HG02798 (cell line): ENCODE measurements at regions not wholly inside any gene's neighbourhood (a gene's known extent, or its start where the extent isn't known, plus 50 kb on each side); places are given as distances from the start of the nearest gene placed in this dataset.
"Not testable (repeated sequence)": the region's sequence is repeated elsewhere in the genome, so short reads cannot be mapped to it uniquely, and the experiment has no call there.

Experiments
- ATAC-seq: cut with Tn5 transposase; IDR thresholded peaks from one replicate; pipeline ENCODE4 v1.9.1; 2021; ENCODE audit warnings: mild to moderate bottlenecking; ENCODE audit not compliant: unreplicated experiment, poor library complexity

- no peak for ATAC-seq
Observed at GRCh38 chr1:168424281-168424680, 119.5 kb downstream of the XCL2 start.

- no peak for ATAC-seq
Observed at GRCh38 chr1:168422203-168422847, 121.5 kb downstream of the XCL2 start.

GRCh38 chr1:168421399-168422004 lies 122.3 kb downstream of the XCL2 start:
- no peak for ATAC-seq

- no peak for ATAC-seq
Observed at GRCh38 chr1:168420177-168420576, 123.6 kb downstream of the XCL2 start.

GRCh38 chr1:168419736-168420135 lies 124.1 kb downstream of the XCL2 start:
- no peak for ATAC-seq

- ATAC-seq: no peak
Observed at GRCh38 chr1:168416220-168416619, 127.6 kb downstream of the XCL2 start.

- ATAC-seq: no peak
Observed at GRCh38 chr1:168414914-168415313, 128.9 kb downstream of the XCL2 start.

- no peak for ATAC-seq
Observed at GRCh38 chr1:168410464-168410863, 129.8 kb downstream of the TBX19 start.

GRCh38 chr1:168408884-168409283 lies 128.2 kb downstream of the TBX19 start:
- ATAC-seq: peak; percentile 68

GRCh38 chr1:168408539-168408865 lies 127.8 kb downstream of the TBX19 start:
- peak; percentile 9 for ATAC-seq

- no peak for ATAC-seq
Observed at GRCh38 chr1:168407832-168408538, 127.3 kb downstream of the TBX19 start.

GRCh38 chr1:168405906-168406549 lies 125.4 kb downstream of the TBX19 start:
- ATAC-seq: no peak

- no peak for ATAC-seq
Observed at GRCh38 chr1:168403140-168403539, 122.5 kb downstream of the TBX19 start.

GRCh38 chr1:168402466-168402865 lies 121.8 kb downstream of the TBX19 start:
- ATAC-seq: not testable (repeated sequence)

GRCh38 chr1:168401341-168401740 lies 120.7 kb downstream of the TBX19 start:
- ATAC-seq: no peak

- no peak for ATAC-seq
Observed at GRCh38 chr1:168400139-168400538, 119.5 kb downstream of the TBX19 start.

- no peak for ATAC-seq
Observed at GRCh38 chr1:168397806-168398205, 117.1 kb downstream of the TBX19 start.

GRCh38 chr1:168396940-168397684 lies 116.4 kb downstream of the TBX19 start:
- no peak for ATAC-seq

- ATAC-seq: no peak
Observed at GRCh38 chr1:168396508-168396907, 115.8 kb downstream of the TBX19 start.

GRCh38 chr1:168394858-168395257 lies 114.2 kb downstream of the TBX19 start:
- no peak for ATAC-seq
